K562 (cell line): ENCODE measurements at regions not wholly inside any gene's neighbourhood (a gene's known extent, or its start where the extent isn't known, plus 50 kb on each side); places are given as distances from the start of the nearest gene placed in this dataset.

ENCODE experiments used
- ATAC-seq: fragments of 200-7000 bp; cut with Tn5 transposase; 3 replicates; pipeline ENCODE4 v1.9.1; 2020; ENCODE audit warnings: moderate library complexity
- BruUV-seq: library from RNA; stranded (reverse); fragments of 400-500 nt; replicated peaks from 2 replicates; lab custom pipeline; 2021; lab: Mats Ljungman, UMichigan
- CTCF ChIA-PET: fragments of 300-600 bp; formaldehyde crosslinking; extraction: SDS; loops from one replicate; lab custom pipeline; 2021; ENCODE audit warnings: low intra/inter-chr PET ratio; lab: Yijun Ruan, JAX
- POLR2A ChIA-PET: fragments of 300-600, 350-650 bp; sonication (Branson Sonifier 250); formaldehyde crosslinking; extraction: SDS; loops from one replicate; lab custom pipeline; 2021; ENCODE audit warnings: antibody characterized with exemption, inconsistent platforms; lab: Yijun Ruan, JAX
- DNase-seq, 4 experiments: peaks; one replicate each; pipeline versions ENCODE4 v3.0.0 to v3.0.0-alpha.2; 2011 to 2018; ENCODE audit warnings: low spot score in 3 of 4, mixed read lengths in 3 of 4; ENCODE audit errors: extremely low read depth in 1 of 4
- FAIRE-seq: peaks from 2 replicates; lab custom pipeline; 2011; peaks lifted over from hg19 to GRCh38; lab: Jason Lieb, UNC
- H2AFZ ChIP-seq: 2 replicates; pipeline ENCODE4 v1.6.0; 2011; ENCODE audit warnings: low read depth, low read length, control low read depth, inconsistent platforms
- H3K27ac ChIP-seq: fragments of 200-600 bp; 3 replicates; pipeline ENCODE4 v1.8.0; 2011; ENCODE audit warnings: low read depth, mild to moderate bottlenecking, control low read depth, inconsistent platforms, low read length, moderate library complexity, mixed read lengths; ENCODE audit errors: extremely low read depth
- H3K27me3 ChIP-seq, 2 experiments: fragments of 300-600 bp in 1 of 2; 2 replicates in 1 of 2; 3 replicates in 1 of 2; pipeline versions ENCODE4 v1.6.0 to v1.8.0; 2011; ENCODE audit warnings: inconsistent platforms in 2 of 2, low read length in 2 of 2, mild to moderate bottlenecking in 1 of 2, mixed read lengths in 1 of 2, moderate library complexity in 1 of 2; ENCODE audit not compliant: control insufficient read depth in 2 of 2, insufficient read depth in 2 of 2
- H3K36me3 ChIP-seq: fragments of 300-600 bp; 3 replicates; pipeline ENCODE4 v1.8.0; 2011; ENCODE audit warnings: mild to moderate bottlenecking, low read length, inconsistent platforms; ENCODE audit not compliant: control insufficient read depth, insufficient read depth
- H3K4me1 ChIP-seq, 2 experiments: fragments of 200-600 bp in 1 of 2; replicated peaks in 1 of 2; 2 replicates in 1 of 2; 3 replicates in 1 of 2; pipeline versions ENCODE4 v1.5.1 to v1.8.0; 2011; ENCODE audit warnings: inconsistent platforms in 2 of 2, low read length in 2 of 2, mild to moderate bottlenecking in 1 of 2, mixed read lengths in 1 of 2, moderate library complexity in 1 of 2; ENCODE audit not compliant: control insufficient read depth in 2 of 2, insufficient read depth in 2 of 2
- H3K4me2 ChIP-seq: 2 replicates; pipeline ENCODE4 v1.6.1; 2011; ENCODE audit warnings: low read length, control low read depth, inconsistent platforms, mixed read lengths; ENCODE audit not compliant: insufficient read depth
- H3K4me3 ChIP-seq: fragments of 200-600 bp; sonication (generic), shearing (Covaris generic); 2 replicates; pipeline ENCODE4 v1.5.1; 2016; ENCODE audit warnings: control low read depth, inconsistent platforms
- H3K79me2 ChIP-seq: fragments of 200-600 bp; 3 replicates; pipeline ENCODE4 v1.8.0; 2011; ENCODE audit warnings: low read length, inconsistent platforms; ENCODE audit not compliant: control insufficient read depth, insufficient read depth
- H3K9ac ChIP-seq, 2 experiments: 2 replicates each; pipeline versions ENCODE4 v1.6.0 to v1.6.1; 2011; ENCODE audit warnings: low read depth in 2 of 2, low read length in 2 of 2, control low read depth in 1 of 2, inconsistent platforms in 1 of 2, mild to moderate bottlenecking in 1 of 2, mixed read lengths in 1 of 2; ENCODE audit not compliant: insufficient read depth in 1 of 2
- H3K9me1 ChIP-seq: one replicate; pipeline ENCODE4 v1.6.0; 2011; ENCODE audit warnings: inconsistent platforms, mild to moderate bottlenecking, low read length, moderate library complexity; ENCODE audit not compliant: control insufficient read depth, insufficient read depth
- H3K9me3 ChIP-seq: replicated peaks from 2 replicates; pipeline ENCODE4 v1.5.1; 2011; ENCODE audit warnings: low read depth, low read length, inconsistent platforms; ENCODE audit not compliant: control insufficient read depth, insufficient read depth
- H4K20me1 ChIP-seq: replicated peaks from 2 replicates; pipeline ENCODE4 v1.6.1; 2011; ENCODE audit warnings: low read length, inconsistent platforms, mixed read lengths; ENCODE audit not compliant: control insufficient read depth, insufficient read depth
- CREBBP ChIP-seq: IDR thresholded peaks from one replicate; pipeline ENCODE4 v1.6.1; 2012; ENCODE audit warnings: low read depth, mild to moderate bottlenecking, control low read depth, inconsistent platforms, low read length
- DACH1 ChIP-seq: fragments of 450-650 bp; IDR thresholded peaks from 2 replicates; pipeline ENCODE4 v1.6.1; 2018; ENCODE audit not compliant: partially characterized antibody
- E2F5 ChIP-seq: sonication (generic); formaldehyde crosslinking; IDR thresholded peaks from 2 replicates; pipeline ENCODE4 v1.8.0; 2022; ENCODE audit warnings: mild to moderate bottlenecking, missing genetic modification reagents
- FOSL1 ChIP-seq: fragments of 200-800 bp; sonication (Bioruptor generic); conservative IDR thresholded peaks from 2 replicates; pipeline ENCODE4 v1.6.1; 2016; ENCODE audit warnings: missing genetic modification characterization, missing compliant biosample characterization
- MECOM ChIP-seq: fragments of 250-450 bp; sonication (Bioruptor Pico); IDR thresholded peaks from 2 replicates; pipeline ENCODE4 v1.8.0; 2022; ENCODE audit warnings: inconsistent platforms
- MTA2 ChIP-seq: fragments of 450-650 bp; IDR thresholded peaks from 2 replicates; pipeline ENCODE4 v1.6.1; 2016; ENCODE audit warnings: low read depth
- ZNF311 ChIP-seq: fragments of 250-450 bp; sonication (Bioruptor Pico); IDR thresholded peaks from 2 replicates; pipeline ENCODE4 v1.4.0; 2020; ENCODE audit warnings: mild to moderate bottlenecking, moderate library complexity
- WGBS: fragments of 100-300 bp; shearing (Covaris generic); methylation state at CpG from one replicate; pipeline ENCODE4 v1.1.6; 2016; ENCODE audit warnings: low coverage, mixed read lengths; ENCODE audit not compliant: insufficient coverage; ENCODE audit errors: missing lambda C conversion rate; 5-methylcytosine and 5-hydroxymethylcytosine counted together
- in situ Hi-C: fragments of 300-500 bp; cut with MboI; formaldehyde crosslinking; loops from 4 replicates; pipeline ENCODE4 v1.15.0; 2018; ENCODE audit warnings: inconsistent platforms, mixed read lengths
- intact Hi-C: fragments of 100-400 bp; cut with micrococcal nuclease; formaldehyde crosslinking; loops from 2 replicates; pipeline ENCODE4 v1.14.2; 2022

GRCh38 chr4:42778349-42778748, 114.2 kb upstream of the GRXCR1 start:
- Histone ChIP-seq H2AFZ (no peak overlapping the region), H3K36me3 (no peaks in the 10 kb centered on the region), H3K27me3 (no peaks in the 10 kb centered on the region), H3K4me1 (no peaks in the 10 kb centered on the region), H3K27ac (no peak overlapping the region), H3K9me1 (no peaks in the 10 kb centered on the region), H3K9ac (no peak overlapping the region), H4K20me1 (no peaks in the 10 kb centered on the region), H3K4me3 (no peak overlapping the region), H3K4me2 (no peak overlapping the region), H3K9me3 (no peaks in the 10 kb centered on the region), H3K79me2 (no peaks in the 10 kb centered on the region)
- in situ Hi-C loops: no loop called here
- intact Hi-C loops: no loop called here
- CTCF ChIA-PET: no interaction called here
- POLR2A ChIA-PET: no interaction called here
- FAIRE-seq (no peak), ATAC-seq (no peak), DNase-seq (no peak)
- TF ChIP-seq MTA2 (no peak), ZNF311 (CRISPR knock-in tag) (no peak), MECOM (CRISPR knock-in tag) (no peak)
- 4% methylated on average over 6 of the region's 6 CpGs for WGBS
- no TSS peak for BruUV-seq

GRCh38 chr4:42768125-42768748, 111.3 kb upstream of the ATP8A1 start:
- DNase-seq (no peak), FAIRE-seq (no peak), ATAC-seq (no peak)
- Histone ChIP-seq H3K27ac (no peak overlapping the region), H3K9me3 (no peaks in the 10 kb centered on the region), H2AFZ (no peak overlapping the region), H3K9me1 (no peaks in the 10 kb centered on the region), H3K4me2 (no peak overlapping the region), H3K36me3 (no peaks in the 10 kb centered on the region), H3K9ac (no peak overlapping the region), H3K4me1 (no peaks in the 10 kb centered on the region), H3K4me3 (no peak overlapping the region), H3K79me2 (no peaks in the 10 kb centered on the region), H3K27me3 (no peaks in the 10 kb centered on the region), H4K20me1 (no peaks in the 10 kb centered on the region)
- ChIA-PET POLR2A (no interaction called here), CTCF (no interaction called here)
- WGBS: 0% methylated on average over 4 of the region's 4 CpGs
- BruUV-seq: no TSS peak
- intact Hi-C loops (no loop called here), in situ Hi-C loops (no loop called here)
- no peak for TF ChIP-seq FOSL1 (tag)
- no peak for TF ChIP-seq CREBBP
- TF ChIP-seq E2F5 (CRISPR knock-in tag): no peak
- no peak for TF ChIP-seq DACH1
